Pancreas (tissue), 10 donors: ENCODE measurements at regions not wholly inside any gene's neighbourhood (a gene's known extent, or its start where the extent isn't known, plus 50 kb on each side); places are given as distances from the start of the nearest gene placed in this dataset.

Source experiments
- ATAC-seq, 4 donors: fragments of 200-7000 bp; cut with Tn5 transposase; one replicate each; pipeline versions ENCODE4 v1.8.0 to v1.9.1; 2020; ENCODE audit warnings: mild to moderate bottlenecking in 4 of 4, moderate library complexity in 4 of 4
- DNase-seq, 6 donors: peaks; one replicate each; pipeline ENCODE4 v3.0.0-alpha.2; 2020
- FAIRE-seq: peaks from 2 replicates; lab custom pipeline; 2012; peaks lifted over from hg19 to GRCh38; lab: Jason Lieb, UNC
- H3K27ac ChIP-seq, 4 donors: fragments of 200-600 bp; sonication (generic); 1 replicate in 3 of 4; 2 replicates in 1 of 4; pipeline versions ENCODE4 v1.5.0 to v1.8.0; 2020
- H3K27me3 ChIP-seq, 4 donors: fragments of 200-600 bp; one replicate each; pipeline ENCODE4 v1.8.0; 2021
- H3K36me3 ChIP-seq, 3 donors: fragments of 200-600 bp; sonication (generic) in 1 of 3; one replicate each; pipeline versions ENCODE4 v1.5.0 to v1.8.0; 2020 to 2021
- H3K4me1 ChIP-seq, 3 donors: fragments of 200-600 bp; one replicate each; pipeline ENCODE4 v1.8.0; 2021
- H3K4me3 ChIP-seq, 4 donors: fragments of 200-600 bp; sonication (generic) in 2 of 4; one replicate each; pipeline versions ENCODE4 v1.5.0 to v1.8.0; 2020 to 2021
- H3K9me3 ChIP-seq, 4 donors: fragments of 200-600 bp; one replicate each; pipeline ENCODE4 v1.8.0; 2021
- CTCF ChIP-seq, 4 donors: fragments of 200-600 bp; sonication (generic) in 3 of 4; IDR thresholded peaks; one replicate each; pipeline versions ENCODE4 v1.5.0 to v1.8.0; 2021; ENCODE audit warnings: antibody characterized with exemption in 4 of 4
- WGBS, 2 donors: extraction: QIAGEN DNeasy Blood & Tissue Kit; methylation state at CpG; one replicate each; pipeline ENCODE4 v1.1.7; 2013; 5-methylcytosine and 5-hydroxymethylcytosine counted together
- intact Hi-C, 3 donors: fragments of 100-400 bp; cut with DNase I; formaldehyde crosslinking; loops; one replicate each; pipeline versions ENCODE4 v1.11.1 to v1.14.2; 2022
- donor health status: healthy with polysubstance abuse.
- donor health status: DM: no; HTN: no; CAD: no; lungs with moderate emphysema.
- donor health status: DM: no; HTN: no; CAD: no.
- donor health status: control.
- donor health status: control.
- donor health status: Bipolar disorder and iron deficiency.
- donor health status: DM: yes; HTN: yes; CAD: no.
- donor health status: DM: no; HTN: no; CAD: no.
- donor health status: DM: no; HTN: no; CAD: no.
- donor health status: DM: yes; HTN: yes; CAD: no.

GRCh38 chr20:21812379-21812778, 106.9 kb downstream of the PAX1 start:
- H3K9me3 ChIP-seq, result no peaks in the 10 kb centered on the region
- FAIRE-seq, result no peak
- H3K4me1 ChIP-seq, result no peaks in the 10 kb centered on the region
- H3K27me3 ChIP-seq, result no peaks in the 10 kb centered on the region
- peak in 1 of 4 donors; percentile 51 for ATAC-seq
- no peak overlapping the region for H3K4me3 ChIP-seq
- 32 to 55% methylated on average over 1 of the region's 1 CpG for WGBS, 2 donors
- H3K36me3 ChIP-seq, result no peaks in the 10 kb centered on the region
- no peak for DNase-seq
- TF ChIP-seq CTCF (IDR thresholded peaks at IDR 0.05), result no peak
- intact Hi-C loops, result no loop called here
- H3K27ac ChIP-seq, result no peak overlapping the region

DNA sequence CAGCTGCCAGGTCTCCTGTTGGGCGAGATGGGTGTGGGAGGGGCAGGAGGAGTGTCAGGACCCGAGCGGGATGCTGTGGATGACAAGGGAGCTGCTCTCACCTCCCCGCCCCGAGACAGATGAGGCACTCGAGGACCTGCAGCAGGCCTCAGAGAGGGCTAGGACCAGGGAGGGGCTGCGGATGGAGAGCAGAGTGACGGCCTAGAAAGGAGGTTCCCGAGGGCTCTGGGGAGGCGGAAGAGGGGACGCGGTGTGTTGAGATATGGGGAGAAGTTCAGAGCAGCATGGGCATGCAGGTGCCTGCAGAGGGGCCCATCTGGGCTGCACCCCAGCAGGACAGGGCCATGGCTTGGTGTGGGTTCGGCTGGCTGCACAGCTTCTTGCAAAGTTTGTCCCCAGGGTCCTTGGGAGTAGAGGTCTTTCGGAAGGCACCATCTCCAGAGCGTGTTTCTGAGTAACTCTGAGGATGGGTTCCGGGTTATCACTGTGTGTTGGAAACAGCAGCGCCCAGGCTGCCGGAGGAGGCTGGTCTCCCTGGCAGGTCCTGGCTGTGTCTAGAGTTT, 104.6 kb downstream of the PAX1 start:
- Histone ChIP-seq H3K27ac (no peak overlapping the region), H3K27me3 (no peaks in the 10 kb centered on the region), H3K4me1 (no peaks in the 10 kb centered on the region), H3K36me3 (no peaks in the 10 kb centered on the region), H3K4me3 (no peak overlapping the region), H3K9me3 (no peaks in the 10 kb centered on the region)
- peak in 1 of 6 donors; percentile 56 for DNase-seq
- TF ChIP-seq CTCF (IDR thresholded peaks at IDR 0.05), result no peak
- no peak for FAIRE-seq
- 76 to 78% methylated on average over 18 of the region's 18 CpGs for WGBS, 2 donors
- ATAC-seq, result no peak
- intact Hi-C loops, result no loop called here

- intact Hi-C loops, result no loop called here
- H3K9me3 ChIP-seq, result no peaks in the 10 kb centered on the region
- no peaks in the 10 kb centered on the region for H3K27me3 ChIP-seq
- H3K4me3 ChIP-seq, result no peak overlapping the region
- no peaks in the 10 kb centered on the region for H3K36me3 ChIP-seq
- peak; percentile 77 to 91 (median 78) for TF ChIP-seq CTCF (IDR thresholded peaks at IDR 0.05)
- FAIRE-seq, result no peak
- 30 to 38% methylated on average over 31 of the region's 31 CpGs for WGBS, 2 donors
- H3K27ac ChIP-seq, result no peak overlapping the region
- H3K4me1 ChIP-seq, result no peaks in the 10 kb centered on the region
- DNase-seq, result peak; percentile 5 to 89 (median 50)
- ATAC-seq, result peak; percentile 43 to 70 (median 56)
Measured at GRCh38 chr20:21808863-21809664, 103.6 kb downstream of the PAX1 start.

- Histone ChIP-seq H3K27me3 (no peaks in the 10 kb centered on the region), H3K4me1 (no peaks in the 10 kb centered on the region), H3K4me3 (no peak overlapping the region), H3K27ac (no peak overlapping the region), H3K36me3 (no peaks in the 10 kb centered on the region), H3K9me3 (no peaks in the 10 kb centered on the region)
- no peak for FAIRE-seq
- no peak for TF ChIP-seq CTCF (IDR thresholded peaks at IDR 0.05)
- ATAC-seq, result no peak
- no peak for DNase-seq
- 39 to 59% methylated on average over 3 of the region's 3 CpGs for WGBS, 2 donors
- intact Hi-C loops, result no loop called here
Measured at GRCh38 chr20:21808139-21808538, 102.7 kb downstream of the PAX1 start.

- no peak overlapping the region for H3K4me3 ChIP-seq
- H3K36me3 ChIP-seq, result no peaks in the 10 kb centered on the region
- WGBS, 2 donors, result 77 to 79% methylated on average over 8 of the region's 8 CpGs
- FAIRE-seq (no peak), ATAC-seq (no peak), DNase-seq (no peak)
- no peaks in the 10 kb centered on the region for H3K9me3 ChIP-seq
- TF ChIP-seq CTCF (IDR thresholded peaks at IDR 0.05), result no peak
- no peaks in the 10 kb centered on the region for H3K27me3 ChIP-seq
- no peak overlapping the region for H3K27ac ChIP-seq
- H3K4me1 ChIP-seq, result no peaks in the 10 kb centered on the region
- intact Hi-C loops, result no loop called here
Measured at GRCh38 chr20:21804802-21805201, 99.3 kb downstream of the PAX1 start.
